ENCODE measurements at regions not wholly inside any gene's neighbourhood (a gene's known extent, or its start where the extent isn't known, plus 50 kb on each side); places are given as distances from the start of the nearest gene placed in this dataset.

DNA sequence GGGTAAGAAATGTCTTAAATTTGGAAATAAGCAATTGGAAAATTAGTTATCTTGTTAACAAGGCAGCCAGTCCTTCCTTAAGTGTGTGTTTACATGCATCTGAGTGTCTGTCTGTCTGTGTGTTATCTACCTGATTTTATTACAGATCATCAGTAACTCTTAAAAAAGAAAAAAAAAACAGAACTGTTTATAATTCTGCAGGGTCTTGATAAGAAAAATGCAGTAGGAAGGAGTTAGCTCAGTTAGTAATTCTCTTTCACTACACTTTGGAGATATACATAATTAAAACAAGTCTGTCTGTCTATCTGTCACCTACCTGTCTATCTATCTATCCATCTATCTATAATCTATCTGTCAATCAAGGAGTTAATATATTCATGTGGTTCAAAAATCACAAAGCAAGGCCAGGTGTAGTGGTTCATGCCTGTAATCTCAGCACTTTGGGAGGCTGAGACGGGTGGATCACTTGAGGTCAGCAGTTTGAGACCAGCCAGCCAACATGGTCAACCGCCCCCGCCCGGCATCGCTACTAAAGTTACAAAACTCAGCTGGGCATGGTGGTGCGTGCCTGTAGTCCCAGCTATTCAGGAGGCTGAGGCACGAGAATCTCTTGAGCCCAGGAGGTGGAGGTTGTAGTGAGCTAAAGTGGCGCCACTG is 135.5 kb upstream of the SGO1 start:
- Histone ChIP-seq H3K36me3 (ENCODE audit: control insufficient read depth, insufficient read depth, low read length) (no peaks in the 10 kb centered on the region), H3K4me3 (ENCODE audit: low read depth, low read length) (no peak overlapping the region), H3K27me3 (ENCODE audit: control insufficient read depth, insufficient read depth, low read length) (no peaks in the 10 kb centered on the region)
- TF ChIP-seq, protein P1, sequence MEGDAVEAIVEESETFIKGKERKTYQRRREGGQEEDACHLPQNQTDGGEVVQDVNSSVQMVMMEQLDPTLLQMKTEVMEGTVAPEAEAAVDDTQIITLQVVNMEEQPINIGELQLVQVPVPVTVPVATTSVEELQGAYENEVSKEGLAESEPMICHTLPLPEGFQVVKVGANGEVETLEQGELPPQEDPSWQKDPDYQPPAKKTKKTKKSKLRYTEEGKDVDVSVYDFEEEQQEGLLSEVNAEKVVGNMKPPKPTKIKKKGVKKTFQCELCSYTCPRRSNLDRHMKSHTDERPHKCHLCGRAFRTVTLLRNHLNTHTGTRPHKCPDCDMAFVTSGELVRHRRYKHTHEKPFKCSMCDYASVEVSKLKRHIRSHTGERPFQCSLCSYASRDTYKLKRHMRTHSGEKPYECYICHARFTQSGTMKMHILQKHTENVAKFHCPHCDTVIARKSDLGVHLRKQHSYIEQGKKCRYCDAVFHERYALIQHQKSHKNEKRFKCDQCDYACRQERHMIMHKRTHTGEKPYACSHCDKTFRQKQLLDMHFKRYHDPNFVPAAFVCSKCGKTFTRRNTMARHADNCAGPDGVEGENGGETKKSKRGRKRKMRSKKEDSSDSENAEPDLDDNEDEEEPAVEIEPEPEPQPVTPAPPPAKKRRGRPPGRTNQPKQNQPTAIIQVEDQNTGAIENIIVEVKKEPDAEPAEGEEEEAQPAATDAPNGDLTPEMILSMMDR (IDR thresholded peaks at IDR 0.05; ENCODE audit: insufficient read depth, low read length, poor library complexity, severe bottlenecking): no peak
- DNase-seq (ENCODE audit: low read depth): no peak

DNA sequence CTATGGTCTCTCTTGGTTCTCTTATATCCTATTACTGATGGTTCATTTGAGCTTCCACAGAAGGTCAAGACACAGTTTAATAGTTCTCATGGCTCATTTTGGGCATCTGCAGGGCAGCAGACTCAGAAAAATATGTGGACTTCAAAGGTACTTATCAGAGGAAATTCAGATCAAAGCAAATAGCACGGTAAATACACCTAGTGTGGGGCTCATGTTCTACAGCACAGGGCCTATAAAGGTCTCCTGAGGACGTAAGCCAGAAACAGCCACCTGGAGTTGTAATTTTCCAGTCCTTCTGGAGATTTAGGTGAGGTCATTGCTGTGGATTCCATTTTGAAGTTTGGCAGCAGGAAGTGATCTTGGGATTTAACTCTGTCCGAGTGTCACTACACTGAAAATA is 134.5 kb upstream of the SGO1 start:
- TF ChIP-seq, protein P1 (IDR thresholded peaks at IDR 0.05; ENCODE audit: insufficient read depth, low read length, poor library complexity, severe bottlenecking): no peak
- no peak for DNase-seq (ENCODE audit: low read depth)
- no peak overlapping the region for H3K4me3 ChIP-seq (ENCODE audit: low read depth, low read length)
- no peaks in the 10 kb centered on the region for H3K36me3 ChIP-seq (ENCODE audit: control insufficient read depth, insufficient read depth, low read length)
- H3K27me3 ChIP-seq (ENCODE audit: control insufficient read depth, insufficient read depth, low read length): no peaks in the 10 kb centered on the region

DNA sequence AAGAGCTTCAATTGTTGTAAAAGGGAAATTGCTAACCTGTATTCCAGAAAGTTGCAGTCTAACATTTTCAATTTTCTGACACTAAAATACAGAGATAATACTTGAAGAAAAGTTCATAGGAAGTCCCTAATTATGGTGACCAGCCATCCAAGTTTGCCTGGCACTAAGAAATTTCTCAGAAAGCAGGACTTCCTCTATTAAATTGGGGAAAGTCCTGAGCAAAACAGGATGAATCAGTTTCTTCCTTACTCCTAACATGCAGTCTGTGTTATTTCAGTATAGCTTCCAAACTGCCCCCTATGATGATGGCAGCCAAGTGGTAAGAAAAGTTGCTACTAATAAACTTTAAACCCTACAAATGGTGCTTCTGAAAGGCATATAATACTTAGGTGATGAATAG is 133.5 kb upstream of the SGO1 start:
- Histone ChIP-seq H3K27me3 (ENCODE audit: control insufficient read depth, insufficient read depth, low read length) (no peaks in the 10 kb centered on the region), H3K4me3 (ENCODE audit: low read depth, low read length) (no peak overlapping the region), H3K36me3 (ENCODE audit: control insufficient read depth, insufficient read depth, low read length) (no peaks in the 10 kb centered on the region)
- TF ChIP-seq, protein P1 (IDR thresholded peaks at IDR 0.05; ENCODE audit: insufficient read depth, low read length, poor library complexity, severe bottlenecking): no peak
- DNase-seq (ENCODE audit: low read depth): no peak

DNA sequence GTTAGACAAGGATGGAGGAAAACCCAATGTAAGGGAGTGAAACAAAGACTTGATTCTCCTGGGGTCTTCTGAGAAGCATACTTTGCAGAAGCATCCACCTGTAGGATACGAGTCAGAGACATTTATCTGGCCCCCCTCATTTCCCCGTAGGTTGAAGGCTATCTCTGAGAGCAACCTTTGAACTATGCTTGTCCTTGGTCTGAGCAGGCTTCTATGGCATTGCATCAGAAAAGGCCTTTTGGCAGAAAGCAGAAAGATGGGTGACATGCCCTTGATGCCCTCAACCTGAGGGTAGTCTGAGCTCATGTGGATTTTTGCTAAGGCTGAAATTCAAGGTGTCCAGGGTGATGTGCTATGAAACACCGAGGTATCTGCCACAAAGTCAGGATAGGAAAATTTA is 131.6 kb upstream of the SGO1 start:
- Histone ChIP-seq H3K36me3 (ENCODE audit: control insufficient read depth, insufficient read depth, low read length) (no peaks in the 10 kb centered on the region), H3K4me3 (ENCODE audit: low read depth, low read length) (no peak overlapping the region), H3K27me3 (ENCODE audit: control insufficient read depth, insufficient read depth, low read length) (no peaks in the 10 kb centered on the region)
- TF ChIP-seq, protein P1 (IDR thresholded peaks at IDR 0.05; ENCODE audit: insufficient read depth, low read length, poor library complexity, severe bottlenecking): no peak
- DNase-seq (ENCODE audit: low read depth): no peak

DNA sequence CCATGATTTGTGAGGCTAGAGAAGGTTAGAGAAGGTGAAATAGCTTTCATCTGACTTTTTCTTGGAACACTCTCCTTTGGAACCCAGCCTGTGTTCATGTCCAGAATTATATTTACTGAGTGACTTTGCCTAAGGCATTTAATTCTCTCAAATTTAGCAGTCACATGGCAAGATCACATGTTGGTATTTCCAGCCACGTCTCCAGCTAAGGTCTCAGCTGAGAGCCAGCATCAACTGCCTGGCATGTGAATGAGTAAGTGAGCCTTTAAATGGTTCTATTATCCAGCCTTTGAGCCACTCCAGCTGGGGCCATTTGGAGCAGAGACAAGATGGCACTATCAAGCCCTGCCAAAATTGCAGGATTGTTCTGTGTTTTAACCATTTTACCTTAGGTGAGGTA is 130.2 kb upstream of the SGO1 start:
- Histone ChIP-seq H3K4me3 (ENCODE audit: low read depth, low read length) (no peak overlapping the region), H3K36me3 (ENCODE audit: control insufficient read depth, insufficient read depth, low read length) (no peaks in the 10 kb centered on the region), H3K27me3 (ENCODE audit: control insufficient read depth, insufficient read depth, low read length) (no peaks in the 10 kb centered on the region)
- no peak for DNase-seq (ENCODE audit: low read depth)
- TF ChIP-seq, protein P1 (IDR thresholded peaks at IDR 0.05; ENCODE audit: insufficient read depth, low read length, poor library complexity, severe bottlenecking): no peak

DNA sequence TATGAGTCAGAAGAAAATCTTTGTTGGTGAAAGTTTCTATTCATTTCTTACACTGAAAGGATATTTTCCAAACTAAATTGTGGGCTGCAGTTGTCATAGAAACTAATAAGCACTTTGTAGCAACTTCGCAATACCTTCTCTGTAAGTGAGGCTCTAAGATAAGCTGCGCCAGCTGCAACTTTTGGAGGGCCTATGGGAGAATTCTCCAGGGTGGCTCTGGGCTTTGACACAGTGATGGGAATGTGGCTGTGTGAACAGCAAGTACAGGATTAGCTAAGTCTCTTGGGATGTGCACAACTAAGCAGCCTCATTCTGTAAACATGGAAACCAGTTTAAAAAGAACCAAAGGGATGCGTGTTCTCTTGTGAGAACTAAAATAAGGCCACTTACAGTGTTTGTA is 124.6 kb upstream of the SGO1 start:
- TF ChIP-seq, protein P1 (IDR thresholded peaks at IDR 0.05; ENCODE audit: insufficient read depth, low read length, poor library complexity, severe bottlenecking): no peak
- H3K36me3 ChIP-seq (ENCODE audit: control insufficient read depth, insufficient read depth, low read length): no peaks in the 10 kb centered on the region
- no peak for DNase-seq (ENCODE audit: low read depth)
- no peak overlapping the region for H3K4me3 ChIP-seq (ENCODE audit: low read depth, low read length)
- H3K27me3 ChIP-seq (ENCODE audit: control insufficient read depth, insufficient read depth, low read length): no peaks in the 10 kb centered on the region
